GM12878 (cell line): ENCODE measurements at regions not wholly inside any gene's neighbourhood (a gene's known extent, or its start where the extent isn't known, plus 50 kb on each side); places are given as distances from the start of the nearest gene placed in this dataset.

Source experiments
- ATAC-seq: fragments of 200-7000 bp; cut with Tn5 transposase; 3 replicates; pipeline ENCODE4 v1.9.1; 2020; ENCODE audit warnings: mild to moderate bottlenecking, moderate library complexity
- BruUV-seq: library from RNA; stranded (reverse); fragments of 400-500 nt; replicated peaks from 2 replicates; lab custom pipeline; 2021; lab: Mats Ljungman, UMichigan
- CTCF ChIA-PET: fragments of 300-600 bp; sonication (Branson Sonifier 250); formaldehyde crosslinking; extraction: SDS; loops from one replicate; lab custom pipeline; 2021; ENCODE audit warnings: inconsistent platforms; lab: Yijun Ruan, JAX
- POLR2A ChIA-PET: fragments of 350-600 bp; formaldehyde crosslinking; extraction: SDS; loops from one replicate; lab custom pipeline; 2021; ENCODE audit warnings: inconsistent platforms; lab: Charles Lee
- RAD21 ChIA-PET: fragments of 300-600 bp; sonication (Branson Sonifier 250); formaldehyde crosslinking; loops from one replicate; lab custom pipeline; 2023; ENCODE audit warnings: antibody characterized with exemption; ENCODE audit not compliant: unreplicated experiment; lab: Charles Lee
- SMC1A ChIA-PET: fragments of 300-600 bp; sonication (Branson Sonifier 250); formaldehyde crosslinking; loops from one replicate; lab custom pipeline; 2023; ENCODE audit not compliant: unreplicated experiment, uncharacterized antibody; lab: Charles Lee
- DNase-seq: peaks from one replicate; pipeline ENCODE4 v3.0.0-alpha.2; 2011; ENCODE audit warnings: low read depth, low spot score
- FAIRE-seq: peaks from 3 replicates; lab custom pipeline; 2011; peaks lifted over from hg19 to GRCh38; lab: Jason Lieb, UNC
- H2AFZ ChIP-seq: 2 replicates; pipeline ENCODE4 v1.6.0; 2011; ENCODE audit warnings: low read depth, low read length, control low read depth; ENCODE audit not compliant: control insufficient read depth
- H3K27ac ChIP-seq: 2 replicates; pipeline ENCODE4 v1.5.1; 2011; ENCODE audit warnings: control low read depth; ENCODE audit not compliant: control insufficient read depth, insufficient read depth
- H3K27me3 ChIP-seq, 2 experiments: replicated peaks in 1 of 2; 2 replicates each; pipeline versions ENCODE4 v1.6.0 to v1.6.1; 2011; ENCODE audit warnings: low read length in 1 of 2; ENCODE audit not compliant: control insufficient read depth in 2 of 2, insufficient read depth in 2 of 2
- H3K36me3 ChIP-seq, 2 experiments: 2 replicates each; pipeline ENCODE4 v1.5.1; 2011; ENCODE audit warnings: low read length in 1 of 2; ENCODE audit not compliant: control insufficient read depth in 2 of 2, insufficient read depth in 2 of 2
- H3K4me1 ChIP-seq: 2 replicates; pipeline ENCODE4 v1.6.1; 2011; ENCODE audit warnings: mild to moderate bottlenecking, low read length, moderate library complexity, mixed read lengths; ENCODE audit not compliant: control insufficient read depth, insufficient read depth
- H3K4me2 ChIP-seq: 2 replicates; pipeline ENCODE4 v1.6.0; 2011; ENCODE audit warnings: control low read depth; ENCODE audit not compliant: control insufficient read depth, insufficient read depth
- H3K4me3 ChIP-seq: fragments of 200-600 bp; sonication (generic); 2 replicates; pipeline ENCODE4 v1.5.1; 2016
- H3K79me2 ChIP-seq: 2 replicates; pipeline ENCODE4 v1.6.0; 2011; ENCODE audit warnings: low read length; ENCODE audit not compliant: control insufficient read depth, insufficient read depth
- H3K9ac ChIP-seq: 2 replicates; pipeline ENCODE4 v1.8.0; 2011; ENCODE audit warnings: low read length, control low read depth, mixed read lengths; ENCODE audit not compliant: control insufficient read depth, insufficient read depth
- H3K9me3 ChIP-seq: replicated peaks from 3 replicates; pipeline ENCODE4 v1.5.1; 2011; ENCODE audit warnings: mild to moderate bottlenecking, low read length; ENCODE audit not compliant: control insufficient read depth, insufficient read depth
- H4K20me1 ChIP-seq: 2 replicates; pipeline ENCODE4 v1.6.0; 2011; ENCODE audit not compliant: control insufficient read depth, insufficient read depth
- EGR1 ChIP-seq, 2 experiments: IDR thresholded peaks; 1 replicate in 1 of 2; 2 replicates in 1 of 2; pipeline ENCODE4 v1.6.1; 2011 to 2012; ENCODE audit warnings: low read depth in 2 of 2, low read length in 2 of 2, borderline replicate concordance in 1 of 2, mild to moderate bottlenecking in 1 of 2, moderate library complexity in 1 of 2
- MYB ChIP-seq: fragments of 150-350 bp; IDR thresholded peaks from 2 replicates; pipeline ENCODE4 v1.6.1; 2014; ENCODE audit warnings: mild to moderate bottlenecking, low read depth, low read length, borderline replicate concordance
- NKRF ChIP-seq: fragments of 450-650 bp; conservative IDR thresholded peaks from 2 replicates; pipeline ENCODE4 v1.6.1; 2017; ENCODE audit warnings: mild to moderate bottlenecking, moderate library complexity
- RAD21 ChIP-seq: IDR thresholded peaks from 2 replicates; pipeline ENCODE4 v1.6.1; 2011; ENCODE audit warnings: mild to moderate bottlenecking, low read depth, low read length, moderate library complexity; ENCODE audit not compliant: insufficient read depth
- RAD51 ChIP-seq: fragments of 450-650 bp; IDR thresholded peaks from 2 replicates; pipeline ENCODE4 v1.6.1; 2016; ENCODE audit warnings: moderate library complexity, mild to moderate bottlenecking, inconsistent platforms
- SUZ12 ChIP-seq: fragments of 200-600 bp; sonication (generic); IDR thresholded peaks from one replicate; pipeline ENCODE4 v1.6.1; 2018; ENCODE audit warnings: antibody characterized with exemption, mild to moderate bottlenecking; ENCODE audit not compliant: unreplicated experiment
- TBL1XR1 ChIP-seq: IDR thresholded peaks from 2 replicates; pipeline ENCODE4 v1.6.1; 2012; ENCODE audit warnings: low read depth, low read length, improper control_type of control experiment
- USF1 ChIP-seq: IDR thresholded peaks from 2 replicates; pipeline ENCODE4 v1.6.1; 2011; ENCODE audit warnings: borderline replicate concordance, low read depth, mild to moderate bottlenecking, moderate library complexity, mixed read lengths, low read length; ENCODE audit not compliant: insufficient read depth; ENCODE audit errors: extremely low read length
- WGBS: methylation state at CpG from one replicate; pipeline ENCODE4 v1.1.6; 2016; ENCODE audit warnings: low lambda C conversion rate; ENCODE audit not compliant: insufficient replicate concordance, insufficient coverage; ENCODE audit errors: missing lambda C conversion rate; 5-methylcytosine and 5-hydroxymethylcytosine counted together
- in situ Hi-C: fragments of 300-500 bp; cut with MboI; formaldehyde crosslinking; loops from 9 replicates; pipeline ENCODE4 v1.14.3; 2018; ENCODE audit warnings: mixed read lengths
- intact Hi-C: fragments of 100-400 bp; cut with micrococcal nuclease; formaldehyde crosslinking; loops from one replicate; pipeline ENCODE4 v1.14.2; 2022; ENCODE audit not compliant: unreplicated experiment

GRCh38 chr4:56755901-56756300, 65.6 kb downstream of the SPINK2 start:
- in situ Hi-C loops (no loop called here), intact Hi-C loops (no loop called here)
- DNase-seq (no peak), FAIRE-seq (no peak), ATAC-seq (no peak)
- Histone ChIP-seq H4K20me1 (no peaks in the 10 kb centered on the region), H3K9me3 (no peaks in the 10 kb centered on the region; the same call in 2 of the 3 replicates), H3K27me3 (no peaks in the 10 kb centered on the region), H3K4me1 (peaks cover 26% of the 10 kb centered on the region), H3K27ac (no peak overlapping the region), H3K36me3 (no peaks in the 10 kb centered on the region), H2AFZ (no peak overlapping the region), H3K4me2 (no peak overlapping the region), H3K9ac (no peak overlapping the region), H3K4me3 (no peak overlapping the region), H3K79me2 (no peaks in the 10 kb centered on the region)
- WGBS: 65% methylated on average over 4 of the region's 4 CpGs
- RAD21 ChIA-PET: no interaction called here
- TF ChIP-seq NKRF: no peak
- TF ChIP-seq SUZ12: no peak
- no peak for TF ChIP-seq USF1
- TF ChIP-seq RAD21: no peak
- no peak for TF ChIP-seq RAD51
- no peak for TF ChIP-seq MYB
- no peak for TF ChIP-seq TBL1XR1
- TF ChIP-seq EGR1 (IDR thresholded peaks at IDR 0.05; ENCODE audit: borderline replicate concordance in 1 of 2, low read depth in 2 of 2, low read length in 2 of 2): no peak
- no TSS peak for BruUV-seq
- CTCF ChIA-PET: interaction anchor here (2.6 kb wide), 1 partner anchor 81 kb away, joined by 9 read pairs; no protein-coding TSS in a partner anchor
- SMC1A ChIA-PET: no interaction called here
- POLR2A ChIA-PET: no interaction called here
